WTC11 (cell line): ENCODE measurements at regions not wholly inside any gene's neighbourhood (a gene's known extent, or its start where the extent isn't known, plus 50 kb on each side); places are given as distances from the start of the nearest gene placed in this dataset.

Experiments
- ATAC-seq: fragments of 200-7000 bp; cut with Tn5 transposase; 2 replicates; pipeline ENCODE4 v1.10.0; 2021; ENCODE audit warnings: mild to moderate bottlenecking, moderate library complexity
- CTCF ChIA-PET: fragments of 300-600 bp; sonication (Branson Sonifier 250); formaldehyde crosslinking; loops from one replicate; lab custom pipeline; 2021; ENCODE audit warnings: antibody characterized with exemption; lab: Charles Lee
- POLR2A ChIA-PET: fragments of 350-600 bp; sonication (Branson Sonifier 250); formaldehyde crosslinking; loops from one replicate; lab custom pipeline; 2021; ENCODE audit warnings: antibody characterized with exemption; lab: Charles Lee
- DNase-seq: peaks from one replicate; pipeline ENCODE4 v3.0.0; 2021; ENCODE audit warnings: low spot score
- H3K27ac Mint-ChIP-seq: 2 replicates; pipeline ENCODE4 v1.8.0; 2021; ENCODE audit warnings: mixed read lengths
- H3K27me3 Mint-ChIP-seq: 2 replicates; pipeline ENCODE4 v1.8.0; 2021; ENCODE audit warnings: low read depth, mild to moderate bottlenecking, moderate library complexity, mixed read lengths
- H3K36me3 Mint-ChIP-seq: 2 replicates; pipeline ENCODE4 v1.8.0; 2021; ENCODE audit warnings: mixed read lengths
- H3K4me1 Mint-ChIP-seq: 2 replicates; pipeline ENCODE4 v1.8.0; 2022; ENCODE audit warnings: mixed read lengths
- H3K4me3 Mint-ChIP-seq: 2 replicates; pipeline ENCODE4 v1.8.0; 2021; ENCODE audit warnings: mild to moderate bottlenecking, moderate library complexity, mixed read lengths
- H3K9me3 Mint-ChIP-seq: 2 replicates; pipeline ENCODE4 v1.8.0; 2021; ENCODE audit warnings: mixed read lengths
- ATF1 ChIP-seq: sonication (generic); formaldehyde crosslinking; IDR thresholded peaks from 2 replicates; pipeline ENCODE4 v1.8.1; 2023; ENCODE audit warnings: mild to moderate bottlenecking, moderate library complexity, missing genetic modification reagents
- ATF6 ChIP-seq: sonication (generic); formaldehyde crosslinking; IDR thresholded peaks from 2 replicates; pipeline ENCODE4 v1.8.1; 2023; ENCODE audit warnings: mild to moderate bottlenecking, missing genetic modification reagents
- CTCF ChIP-seq: fragments of 200-600 bp; IDR thresholded peaks from 2 replicates; pipeline ENCODE4 v1.8.0; 2022; ENCODE audit warnings: antibody characterized with exemption
- FOXK1 ChIP-seq: sonication (generic); formaldehyde crosslinking; IDR thresholded peaks from 2 replicates; pipeline ENCODE4 v1.8.0; 2022; ENCODE audit warnings: mild to moderate bottlenecking, moderate library complexity, missing genetic modification reagents
- FOXP4 ChIP-seq: sonication (generic); formaldehyde crosslinking; IDR thresholded peaks from 2 replicates; pipeline ENCODE4 v1.8.0; 2022; ENCODE audit warnings: mild to moderate bottlenecking, missing genetic modification reagents
- HMGXB4 ChIP-seq: sonication (generic); formaldehyde crosslinking; IDR thresholded peaks from 2 replicates; pipeline ENCODE4 v1.8.1; 2023; ENCODE audit warnings: mild to moderate bottlenecking, moderate library complexity, missing genetic modification reagents
- PRDM15 ChIP-seq: sonication (generic); formaldehyde crosslinking; IDR thresholded peaks from 2 replicates; pipeline ENCODE4 v1.8.0; 2022; ENCODE audit warnings: missing genetic modification reagents
- PRRX2 ChIP-seq: fragments of 250-450 bp; sonication (Bioruptor Pico); IDR thresholded peaks from 2 replicates; pipeline ENCODE4 v1.8.0; 2021; ENCODE audit warnings: mild to moderate bottlenecking
- TEAD1 ChIP-seq: sonication (generic); formaldehyde crosslinking; IDR thresholded peaks from 2 replicates; pipeline ENCODE4 v1.8.0; 2022; ENCODE audit warnings: mild to moderate bottlenecking, missing genetic modification reagents
- TEAD4 ChIP-seq: sonication (generic); formaldehyde crosslinking; IDR thresholded peaks from 2 replicates; pipeline ENCODE4 v1.8.0; 2022; ENCODE audit warnings: mild to moderate bottlenecking, missing genetic modification reagents
- ZBTB21 ChIP-seq: sonication (generic); formaldehyde crosslinking; IDR thresholded peaks from 2 replicates; pipeline ENCODE4 v1.8.1; 2023; ENCODE audit warnings: mild to moderate bottlenecking, missing genetic modification reagents, borderline replicate concordance
- ZNF121 ChIP-seq: sonication (generic); formaldehyde crosslinking; IDR thresholded peaks from 2 replicates; pipeline ENCODE4 v1.8.0; 2023; ENCODE audit warnings: missing genetic modification reagents
- ZNF219 ChIP-seq: sonication (generic); formaldehyde crosslinking; IDR thresholded peaks from 2 replicates; pipeline ENCODE4 v1.8.0; 2023; ENCODE audit warnings: missing genetic modification reagents, mild to moderate bottlenecking, borderline replicate concordance
- ZNF263 ChIP-seq: sonication (generic); formaldehyde crosslinking; IDR thresholded peaks from 2 replicates; pipeline ENCODE4 v1.8.1; 2022; ENCODE audit warnings: low read depth, mild to moderate bottlenecking, moderate library complexity, missing genetic modification reagents
- ZNF416 ChIP-seq: fragments of 250-450 bp; sonication (Bioruptor Pico); IDR thresholded peaks from 2 replicates; pipeline ENCODE4 v1.9.0; 2021; ENCODE audit warnings: mild to moderate bottlenecking, inconsistent platforms
- ZNF423 ChIP-seq: fragments of 250-450 bp; sonication (Bioruptor Pico); IDR thresholded peaks from 2 replicates; pipeline ENCODE4 v2.1.2; 2022; ENCODE audit warnings: mild to moderate bottlenecking, moderate library complexity
- ZNF532 ChIP-seq: fragments of 250-450 bp; sonication (Bioruptor Pico); IDR thresholded peaks from 2 replicates; pipeline ENCODE4 v1.9.0; 2021; ENCODE audit warnings: mild to moderate bottlenecking, borderline replicate concordance
- ZSCAN18 ChIP-seq: fragments of 250-450 bp; sonication (Bioruptor Pico); IDR thresholded peaks from 2 replicates; pipeline ENCODE4 v2.1.2; 2022; ENCODE audit warnings: mild to moderate bottlenecking, moderate library complexity

GRCh38 chr7:136635751-136636150, 232.7 kb upstream of the CHRM2 start:
- no peak overlapping the region for H3K27ac Mint-ChIP-seq
- H3K4me3 Mint-ChIP-seq = no peak overlapping the region
- POLR2A ChIA-PET = no interaction called here
- ATAC-seq (no peak), DNase-seq (no peak)
- TF ChIP-seq FOXP4 (no peak), ZNF416 (no peak), ZNF219 (no peak), CTCF (no peak), ZNF121 (no peak)
- no peaks in the 10 kb centered on the region for H3K36me3 Mint-ChIP-seq
- no peaks in the 10 kb centered on the region for H3K27me3 Mint-ChIP-seq
- H3K9me3 Mint-ChIP-seq = peaks cover 2% of the 10 kb centered on the region
- H3K4me1 Mint-ChIP-seq = peaks cover 21% of the 10 kb centered on the region
- CTCF ChIA-PET = no interaction called here

- Mint-ChIP-seq H3K27ac (no peak overlapping the region), H3K9me3 (peaks cover 9% of the 10 kb centered on the region), H3K4me3 (no peak overlapping the region), H3K27me3 (no peaks in the 10 kb centered on the region), H3K36me3 (no peaks in the 10 kb centered on the region), H3K4me1 (0 out of 2 replicates have a peak, but pooled peaks cover 3% of the 10 kb centered on the region)
- TF ChIP-seq TEAD4 (CRISPR knock-in tag) (no peak), ZNF532 (CRISPR knock-in tag) (no peak), ATF6 (CRISPR knock-in tag) (no peak), ZNF423 (CRISPR knock-in tag) (no peak), PRRX2 (CRISPR knock-in tag) (no peak), FOXK1 (CRISPR knock-in tag) (no peak), PRDM15 (no peak), HMGXB4 (CRISPR knock-in tag) (no peak), TEAD1 (CRISPR knock-in tag) (no peak), ZBTB21 (CRISPR knock-in tag) (no peak), ZNF263 (CRISPR knock-in tag) (no peak), ATF1 (CRISPR knock-in tag) (no peak), ZSCAN18 (no peak)
- DNase-seq (no peak), ATAC-seq (no peak)
- POLR2A ChIA-PET = no interaction called here
- CTCF ChIA-PET = no interaction called here
Measured at GRCh38 chr7:136618818-136619217, 249.6 kb upstream of the CHRM2 start.
